Neural progenitor cell (in vitro differentiated cells): ENCODE measurements at regions not wholly inside any gene's neighbourhood (a gene's known extent, or its start where the extent isn't known, plus 50 kb on each side); places are given as distances from the start of the nearest gene placed in this dataset.

ENCODE experiments used
- EZH2 ChIP-seq: fragments of 200-600 bp; sonication (generic); IDR thresholded peaks from 2 replicates; pipeline ENCODE4 v1.6.1; 2017; ENCODE audit warnings: antibody characterized with exemption, mild to moderate bottlenecking, moderate library complexity
- EZH2phosphoT487 ChIP-seq: fragments of 200-600 bp; sonication (generic); IDR thresholded peaks from 2 replicates; pipeline ENCODE4 v1.6.1; 2017; ENCODE audit warnings: antibody characterized with exemption
- TF ChIP-seq, protein P1 (sequence below): fragments of 200-600 bp; sonication (generic); IDR thresholded peaks from 2 replicates; pipeline ENCODE4 v1.5.1; 2017; ENCODE audit warnings: antibody characterized with exemption, mild to moderate bottlenecking

DNA sequence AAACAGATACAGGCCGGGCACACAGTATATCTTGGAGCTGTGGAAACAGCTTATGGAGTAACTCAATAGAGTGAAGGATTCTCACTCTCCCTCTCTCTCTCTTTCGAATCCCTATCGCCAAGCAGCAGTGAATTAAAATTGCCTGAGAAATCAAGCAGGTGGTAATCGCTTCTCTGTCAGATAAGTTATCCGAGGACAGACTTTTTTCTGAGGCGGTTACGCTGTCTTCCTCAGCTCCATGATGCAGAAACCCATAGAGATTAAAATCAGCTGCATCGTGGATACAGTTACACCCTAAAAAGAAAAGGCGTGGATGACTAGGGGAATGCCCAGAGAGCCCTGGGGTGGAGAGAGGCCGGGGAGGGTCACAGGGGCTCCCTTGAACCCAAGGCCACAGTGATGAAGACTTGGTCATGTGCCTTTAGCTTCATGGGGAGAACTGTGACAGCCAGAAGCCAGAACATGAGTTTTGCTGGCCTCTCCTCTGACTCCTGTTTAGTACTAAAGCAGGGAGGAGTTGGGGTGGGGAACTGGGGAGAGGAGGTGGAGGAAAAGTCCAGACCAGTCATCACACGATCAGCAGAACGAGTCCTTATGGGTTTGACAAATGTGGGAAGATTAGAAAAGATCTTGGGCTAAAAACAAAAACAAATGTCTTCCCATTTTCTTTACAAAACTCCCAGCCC lies 138.8 kb upstream of the JARID2 start:
- TF ChIP-seq, protein P1, sequence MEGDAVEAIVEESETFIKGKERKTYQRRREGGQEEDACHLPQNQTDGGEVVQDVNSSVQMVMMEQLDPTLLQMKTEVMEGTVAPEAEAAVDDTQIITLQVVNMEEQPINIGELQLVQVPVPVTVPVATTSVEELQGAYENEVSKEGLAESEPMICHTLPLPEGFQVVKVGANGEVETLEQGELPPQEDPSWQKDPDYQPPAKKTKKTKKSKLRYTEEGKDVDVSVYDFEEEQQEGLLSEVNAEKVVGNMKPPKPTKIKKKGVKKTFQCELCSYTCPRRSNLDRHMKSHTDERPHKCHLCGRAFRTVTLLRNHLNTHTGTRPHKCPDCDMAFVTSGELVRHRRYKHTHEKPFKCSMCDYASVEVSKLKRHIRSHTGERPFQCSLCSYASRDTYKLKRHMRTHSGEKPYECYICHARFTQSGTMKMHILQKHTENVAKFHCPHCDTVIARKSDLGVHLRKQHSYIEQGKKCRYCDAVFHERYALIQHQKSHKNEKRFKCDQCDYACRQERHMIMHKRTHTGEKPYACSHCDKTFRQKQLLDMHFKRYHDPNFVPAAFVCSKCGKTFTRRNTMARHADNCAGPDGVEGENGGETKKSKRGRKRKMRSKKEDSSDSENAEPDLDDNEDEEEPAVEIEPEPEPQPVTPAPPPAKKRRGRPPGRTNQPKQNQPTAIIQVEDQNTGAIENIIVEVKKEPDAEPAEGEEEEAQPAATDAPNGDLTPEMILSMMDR, result no peak
- TF ChIP-seq EZH2phosphoT487, result no peak
- no peak for TF ChIP-seq EZH2
